ENCODE measurements at regions not wholly inside any gene's neighbourhood (a gene's known extent, or its start where the extent isn't known, plus 50 kb on each side); places are given as distances from the start of the nearest gene placed in this dataset.

DNA sequence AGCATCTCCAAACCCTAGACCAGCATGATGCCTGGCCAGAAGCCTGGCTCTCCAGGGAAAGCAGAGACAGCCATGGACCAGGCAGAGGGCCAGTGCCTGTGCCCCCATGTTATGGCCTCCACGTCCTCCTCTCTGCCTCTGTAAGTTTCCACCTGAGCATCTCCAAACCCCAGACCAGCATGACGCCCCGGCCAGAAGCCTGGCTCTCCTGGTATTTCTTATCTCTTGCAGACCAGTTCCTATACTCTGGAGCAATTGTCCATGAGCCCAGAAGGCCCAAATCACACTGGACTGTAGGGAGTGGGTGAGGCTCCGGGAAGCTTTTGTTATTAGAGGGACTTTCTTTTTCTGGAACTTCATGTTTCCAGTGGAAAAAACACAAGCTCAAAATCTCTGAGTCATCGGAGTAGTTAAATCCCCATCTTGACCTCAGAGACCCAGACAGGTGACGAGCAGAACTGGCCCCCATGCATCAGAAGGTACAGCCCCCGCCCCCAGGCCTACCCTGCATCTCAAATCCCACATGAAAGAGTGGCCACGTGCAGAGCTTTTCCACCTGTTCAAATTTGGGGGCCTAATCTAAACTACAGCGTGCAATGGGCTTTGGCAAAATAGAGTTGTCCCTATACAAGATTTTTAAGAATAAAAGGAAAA, 110.2 kb upstream of the FOXQ1 start:
- TF ChIP-seq EZH2 (optimal IDR thresholded peaks at IDR 0.05; ENCODE audit: low read depth, low read length), result no peak
- TF ChIP-seq CTCF (IDR thresholded peaks at IDR 0.05; ENCODE audit: low read length), result no peak
- TF ChIP-seq EZH2phosphoT487 (IDR thresholded peaks at IDR 0.05; ENCODE audit: low read length), result no peak

Measured in MM.1S (cell line).